HCT116 (cell line): ENCODE measurements at regions not wholly inside any gene's neighbourhood (a gene's known extent, or its start where the extent isn't known, plus 50 kb on each side); places are given as distances from the start of the nearest gene placed in this dataset.

Experiments used
- CTCF ChIP-seq, 3 experiments: fragments of 200-600 bp in 1 of 3; sonication (generic) in 1 of 3; IDR thresholded peaks in 2 of 3; conservative IDR thresholded peaks in 1 of 3; 2 replicates each; pipeline ENCODE4 v1.5.1; 2012 to 2017; ENCODE audit warnings: low read depth in 2 of 3, low read length in 2 of 3, antibody characterized with exemption in 1 of 3, borderline replicate concordance in 1 of 3, control low read depth in 1 of 3, mild to moderate bottlenecking in 1 of 3, mixed read lengths in 1 of 3, mixed run types in 1 of 3, moderate library complexity in 1 of 3; ENCODE audit not compliant: insufficient read depth in 1 of 3
- EZH2phosphoT487 ChIP-seq: fragments of 200-600 bp; IDR thresholded peaks from 2 replicates; pipeline ENCODE4 v1.6.1; 2018; ENCODE audit warnings: antibody characterized with exemption, borderline replicate concordance
- MAX ChIP-seq: IDR thresholded peaks from 2 replicates; pipeline ENCODE4 v1.6.1; 2012
- POLR2A ChIP-seq: IDR thresholded peaks from 2 replicates; pipeline ENCODE4 v1.7.0; 2011; ENCODE audit warnings: borderline replicate concordance; ENCODE audit not compliant: insufficient read depth, insufficient read length; ENCODE audit errors: extremely low read depth
- POLR2AphosphoS5 ChIP-seq: IDR thresholded peaks from 2 replicates; pipeline ENCODE4 v1.6.1; 2011; ENCODE audit warnings: mild to moderate bottlenecking, low read depth, low read length, moderate library complexity
- SP1 ChIP-seq: IDR thresholded peaks from 2 replicates; pipeline ENCODE4 v1.6.1; 2012; ENCODE audit warnings: low read depth

- TF ChIP-seq CTCF (IDR thresholded peaks at IDR 0.05 in 2 of 3, conservative IDR thresholded peaks at IDR 0.05 in 1 of 3; ENCODE audit: borderline replicate concordance in 1 of 3, insufficient read depth in 1 of 3, low read depth in 2 of 3, low read length in 2 of 3) = no peak
- TF ChIP-seq SP1 = no peak
- TF ChIP-seq POLR2AphosphoS5 = no peak
- TF ChIP-seq EZH2phosphoT487 = no peak
- no peak for TF ChIP-seq POLR2A
- no peak for TF ChIP-seq MAX
Measured at GRCh38 chr18:56479841-56480240, 158.6 kb downstream of the TXNL1 start.
